ENCODE measurements at regions not wholly inside any gene's neighbourhood (a gene's known extent, or its start where the extent isn't known, plus 50 kb on each side); places are given as distances from the start of the nearest gene placed in this dataset.

GRCh38 chr5:143653766-143654282 lies 158.1 kb upstream of the HMHB1 start:
- Histone ChIP-seq H3K4me3 (ENCODE audit: low read length) (no peak overlapping the region), H3K36me3 (ENCODE audit: insufficient read depth, low read length) (no peaks in the 10 kb centered on the region), H3K27me3 (ENCODE audit: insufficient read depth, low read length, poor library complexity, severe bottlenecking) (no peaks in the 10 kb centered on the region), H3K27ac (ENCODE audit: low read depth, low read length) (no peak overlapping the region), H3K9me3 (ENCODE audit: low read length) (no peaks in the 10 kb centered on the region), H3K4me1 (ENCODE audit: insufficient read depth, low read length) (no peaks in the 10 kb centered on the region)
- no peaks in the 10 kb centered on the region for H3K9me3 Mint-ChIP-seq
- CTCF ChIA-PET, result no interaction called here
- peaks cover under 1 to 8% (median 5%) of the 10 kb centered on the region in 3 donors for H3K4me1 Mint-ChIP-seq
- H3K4me3 Mint-ChIP-seq, result no peak overlapping the region
- POLR2A ChIA-PET, result no interaction called here
- no peaks in the 10 kb centered on the region for H3K36me3 Mint-ChIP-seq
- H3K27me3 Mint-ChIP-seq, result no peaks in the 10 kb centered on the region
- no peak for DNase-seq
- H3K27ac Mint-ChIP-seq, result no peak overlapping the region

GRCh38 chr5:143653256-143653655 lies 158.7 kb upstream of the HMHB1 start:
- peaks cover 2 to 8% (median 5%) of the 10 kb centered on the region in 3 donors for H3K4me1 Mint-ChIP-seq
- H3K36me3 Mint-ChIP-seq, result no peaks in the 10 kb centered on the region
- H3K4me3 ChIP-seq (ENCODE audit: low read length), result no peak overlapping the region
- H3K27me3 ChIP-seq (ENCODE audit: insufficient read depth, low read length, poor library complexity, severe bottlenecking), result no peaks in the 10 kb centered on the region
- ChIA-PET POLR2A (no interaction called here), CTCF (no interaction called here)
- H3K9me3 ChIP-seq (ENCODE audit: low read length), result no peaks in the 10 kb centered on the region
- H3K27me3 Mint-ChIP-seq, result no peaks in the 10 kb centered on the region
- no peaks in the 10 kb centered on the region for H3K4me1 ChIP-seq (ENCODE audit: insufficient read depth, low read length)
- H3K36me3 ChIP-seq (ENCODE audit: insufficient read depth, low read length), result no peaks in the 10 kb centered on the region
- peak overlapping the region in 1 of 8 donors; percentile 32 for H3K27ac Mint-ChIP-seq
- H3K9me3 Mint-ChIP-seq, result no peaks in the 10 kb centered on the region
- H3K27ac ChIP-seq (ENCODE audit: low read depth, low read length), result no peak overlapping the region
- DNase-seq, result no peak
- no peak overlapping the region for H3K4me3 Mint-ChIP-seq

- H3K4me3 Mint-ChIP-seq, result no peak overlapping the region
- no peaks in the 10 kb centered on the region for H3K36me3 Mint-ChIP-seq
- H3K9me3 Mint-ChIP-seq, result no peaks in the 10 kb centered on the region
- Histone ChIP-seq H3K36me3 (ENCODE audit: insufficient read depth, low read length) (no peaks in the 10 kb centered on the region), H3K4me1 (ENCODE audit: insufficient read depth, low read length) (no peaks in the 10 kb centered on the region), H3K4me3 (ENCODE audit: low read length) (no peak overlapping the region), H3K27me3 (ENCODE audit: insufficient read depth, low read length, poor library complexity, severe bottlenecking) (no peaks in the 10 kb centered on the region), H3K9me3 (ENCODE audit: low read length) (no peaks in the 10 kb centered on the region), H3K27ac (ENCODE audit: low read depth, low read length) (no peak overlapping the region)
- H3K27me3 Mint-ChIP-seq, result no peaks in the 10 kb centered on the region
- ChIA-PET POLR2A (no interaction called here), CTCF (interaction anchor here (1.6 kb wide), 1 partner anchor 172 kb away, joined by 3 read pairs; no protein-coding TSS in a partner anchor)
- no peak for DNase-seq
- peaks cover 2 to 8% (median 5%) of the 10 kb centered on the region in 3 donors for H3K4me1 Mint-ChIP-seq
- peak overlapping the region in 1 of 8 donors; percentile 19 for H3K27ac Mint-ChIP-seq
These were observed 159.8 kb upstream of the HMHB1 start for GRCh38 chr5:143652108-143652700.

- Histone ChIP-seq H3K4me1 (ENCODE audit: insufficient read depth, low read length) (no peaks in the 10 kb centered on the region), H3K9me3 (ENCODE audit: low read length) (no peaks in the 10 kb centered on the region), H3K27ac (ENCODE audit: low read depth, low read length) (no peak overlapping the region), H3K27me3 (ENCODE audit: insufficient read depth, low read length, poor library complexity, severe bottlenecking) (no peaks in the 10 kb centered on the region), H3K36me3 (ENCODE audit: insufficient read depth, low read length) (no peaks in the 10 kb centered on the region), H3K4me3 (ENCODE audit: low read length) (no peak overlapping the region)
- POLR2A ChIA-PET, result no interaction called here
- H3K27ac Mint-ChIP-seq, result no peak overlapping the region
- no peaks in the 10 kb centered on the region for H3K36me3 Mint-ChIP-seq
- H3K27me3 Mint-ChIP-seq, result no peaks in the 10 kb centered on the region
- H3K4me1 Mint-ChIP-seq, result peaks cover 2 to 8% (median 5%) of the 10 kb centered on the region in 3 donors
- H3K4me3 Mint-ChIP-seq, result no peak overlapping the region
- DNase-seq, result no peak
- H3K9me3 Mint-ChIP-seq, result no peaks in the 10 kb centered on the region
- CTCF ChIA-PET, result interaction anchor here (1.0 kb wide), 1 partner anchor 177 kb away, joined by 3 read pairs; no protein-coding TSS in a partner anchor
These were observed 161.9 kb upstream of the HMHB1 start for GRCh38 chr5:143649937-143650621.

- H3K4me3 Mint-ChIP-seq, result no peak overlapping the region
- CTCF ChIA-PET, result interaction anchor here (0.6 to 1.5 kb wide), 2 partner anchors 176 to 541 kb away, joined by 3 read pairs; no protein-coding TSS in a partner anchor
- no peak overlapping the region for H3K27ac Mint-ChIP-seq
- H3K36me3 Mint-ChIP-seq, result no peaks in the 10 kb centered on the region
- H3K4me1 Mint-ChIP-seq, result peaks cover 2 to 8% (median 5%) of the 10 kb centered on the region in 3 donors
- no peaks in the 10 kb centered on the region for H3K9me3 Mint-ChIP-seq
- no peaks in the 10 kb centered on the region for H3K27me3 Mint-ChIP-seq
- H3K4me3 ChIP-seq (ENCODE audit: low read length), result no peak overlapping the region
- no peaks in the 10 kb centered on the region for H3K27me3 ChIP-seq (ENCODE audit: insufficient read depth, low read length, poor library complexity, severe bottlenecking)
- H3K36me3 ChIP-seq (ENCODE audit: insufficient read depth, low read length), result no peaks in the 10 kb centered on the region
- no peak for DNase-seq
- no peaks in the 10 kb centered on the region for H3K4me1 ChIP-seq (ENCODE audit: insufficient read depth, low read length)
- H3K27ac ChIP-seq (ENCODE audit: low read depth, low read length), result no peak overlapping the region
- POLR2A ChIA-PET, result no interaction called here
- no peaks in the 10 kb centered on the region for H3K9me3 ChIP-seq (ENCODE audit: low read length)
These were observed 163.3 kb upstream of the HMHB1 start for GRCh38 chr5:143648696-143649095.

GRCh38 chr5:143646961-143647360 lies 165.0 kb upstream of the HMHB1 start:
- Histone ChIP-seq H3K27me3 (ENCODE audit: insufficient read depth, low read length, poor library complexity, severe bottlenecking) (no peaks in the 10 kb centered on the region), H3K9me3 (ENCODE audit: low read length) (no peaks in the 10 kb centered on the region), H3K36me3 (ENCODE audit: insufficient read depth, low read length) (no peaks in the 10 kb centered on the region), H3K4me1 (ENCODE audit: insufficient read depth, low read length) (no peaks in the 10 kb centered on the region), H3K4me3 (ENCODE audit: low read length) (no peak overlapping the region), H3K27ac (ENCODE audit: low read depth, low read length) (no peak overlapping the region)
- no peaks in the 10 kb centered on the region for H3K9me3 Mint-ChIP-seq
- CTCF ChIA-PET, result no interaction called here
- H3K27ac Mint-ChIP-seq, result no peak overlapping the region
- H3K4me1 Mint-ChIP-seq, result peaks cover 2 to 3% (median 3%) of the 10 kb centered on the region in 3 donors
- POLR2A ChIA-PET, result no interaction called here
- H3K27me3 Mint-ChIP-seq, result no peaks in the 10 kb centered on the region
- no peak overlapping the region for H3K4me3 Mint-ChIP-seq
- DNase-seq, result no peak
- H3K36me3 Mint-ChIP-seq, result no peaks in the 10 kb centered on the region

- CTCF ChIA-PET, result no interaction called here
- H3K27ac Mint-ChIP-seq, result no peak overlapping the region
- peaks cover 0 to 2% (median 0%) of the 10 kb centered on the region in 3 donors for H3K4me1 Mint-ChIP-seq
- Histone ChIP-seq H3K27me3 (ENCODE audit: insufficient read depth, low read length, poor library complexity, severe bottlenecking) (no peaks in the 10 kb centered on the region), H3K36me3 (ENCODE audit: insufficient read depth, low read length) (no peaks in the 10 kb centered on the region), H3K27ac (ENCODE audit: low read depth, low read length) (no peak overlapping the region), H3K4me3 (ENCODE audit: low read length) (no peak overlapping the region), H3K4me1 (ENCODE audit: insufficient read depth, low read length) (no peaks in the 10 kb centered on the region), H3K9me3 (ENCODE audit: low read length) (no peaks in the 10 kb centered on the region)
- H3K4me3 Mint-ChIP-seq, result no peak overlapping the region
- H3K36me3 Mint-ChIP-seq, result no peaks in the 10 kb centered on the region
- POLR2A ChIA-PET, result no interaction called here
- H3K9me3 Mint-ChIP-seq, result no peaks in the 10 kb centered on the region
- no peaks in the 10 kb centered on the region for H3K27me3 Mint-ChIP-seq
- DNase-seq, result no peak
These were observed 166.6 kb upstream of the HMHB1 start for GRCh38 chr5:143645356-143645755.

- no peaks in the 10 kb centered on the region for H3K4me1 ChIP-seq (ENCODE audit: insufficient read depth, low read length)
- H3K9me3 ChIP-seq (ENCODE audit: low read length), result no peaks in the 10 kb centered on the region
- H3K36me3 Mint-ChIP-seq, result no peaks in the 10 kb centered on the region
- H3K9me3 Mint-ChIP-seq, result no peaks in the 10 kb centered on the region
- peaks cover 0 to 2% (median 0%) of the 10 kb centered on the region in 3 donors for H3K4me1 Mint-ChIP-seq
- H3K27ac Mint-ChIP-seq, result no peak overlapping the region
- DNase-seq, result no peak
- no peak overlapping the region for H3K4me3 Mint-ChIP-seq
- H3K27me3 Mint-ChIP-seq, result no peaks in the 10 kb centered on the region
- no peaks in the 10 kb centered on the region for H3K36me3 ChIP-seq (ENCODE audit: insufficient read depth, low read length)
- H3K4me3 ChIP-seq (ENCODE audit: low read length), result no peak overlapping the region
- H3K27me3 ChIP-seq (ENCODE audit: insufficient read depth, low read length, poor library complexity, severe bottlenecking), result no peaks in the 10 kb centered on the region
- POLR2A ChIA-PET, result no interaction called here
- CTCF ChIA-PET, result no interaction called here
- H3K27ac ChIP-seq (ENCODE audit: low read depth, low read length), result no peak overlapping the region
These were observed 167.2 kb upstream of the HMHB1 start for GRCh38 chr5:143644727-143645126.

Measured in CD8-positive, alpha-beta memory T cell (primary cell).